ENCODE measurements at regions not wholly inside any gene's neighbourhood (a gene's known extent, or its start where the extent isn't known, plus 50 kb on each side); places are given as distances from the start of the nearest gene placed in this dataset.

GRCh38 chr1:30514137-30514654 is 209.2 kb downstream of the MATN1 start:
- no peak for DNase-seq (ENCODE audit: low read depth)

GRCh38 chr1:30513396-30514136 is 209.8 kb downstream of the MATN1 start:
- DNase-seq (ENCODE audit: low read depth): no peak

GRCh38 chr1:30512914-30513265 is 210.5 kb downstream of the MATN1 start:
- no peak for DNase-seq (ENCODE audit: low read depth)

- DNase-seq (ENCODE audit: low read depth): no peak
These were observed 211.1 kb downstream of the MATN1 start for GRCh38 chr1:30511991-30512913.

GRCh38 chr1:30511563-30511962 is 211.8 kb downstream of the MATN1 start:
- no peak for DNase-seq (ENCODE audit: low read depth)

GRCh38 chr1:30511106-30511505 is 212.3 kb downstream of the MATN1 start:
- DNase-seq (ENCODE audit: low read depth): no peak

- no peak for DNase-seq (ENCODE audit: low read depth)
These were observed 213.7 kb downstream of the MATN1 start for GRCh38 chr1:30509670-30510069.

- DNase-seq (ENCODE audit: low read depth): no peak
These were observed 214.8 kb downstream of the MATN1 start for GRCh38 chr1:30508611-30509010.

- DNase-seq (ENCODE audit: low read depth): no peak
These were observed 215.3 kb downstream of the MATN1 start for GRCh38 chr1:30508175-30508448.

GRCh38 chr1:30507401-30508174 is 215.8 kb downstream of the MATN1 start:
- no peak for DNase-seq (ENCODE audit: low read depth)

GRCh38 chr1:30507016-30507312 is 216.4 kb downstream of the MATN1 start:
- DNase-seq (ENCODE audit: low read depth): no peak

GRCh38 chr1:30506291-30507015 is 216.9 kb downstream of the MATN1 start:
- no peak for DNase-seq (ENCODE audit: low read depth)

- no peak for DNase-seq (ENCODE audit: low read depth)
These were observed 217.5 kb downstream of the MATN1 start for GRCh38 chr1:30505853-30506252.

- no peak for DNase-seq (ENCODE audit: low read depth)
These were observed 230.9 kb downstream of the MATN1 start for GRCh38 chr1:30492451-30492850.

- DNase-seq (ENCODE audit: low read depth): no peak
These were observed 231.6 kb downstream of the MATN1 start for GRCh38 chr1:30491831-30492230.

GRCh38 chr1:30490554-30491053 is 232.8 kb downstream of the MATN1 start:
- DNase-seq (ENCODE audit: low read depth): no peak

GRCh38 chr1:30489737-30490389 is 233.5 kb downstream of the MATN1 start:
- DNase-seq (ENCODE audit: low read depth): no peak

- no peak for DNase-seq (ENCODE audit: low read depth)
These were observed 235.0 kb downstream of the MATN1 start for GRCh38 chr1:30488324-30488913.

GRCh38 chr1:30487042-30487441 is 236.3 kb downstream of the MATN1 start:
- DNase-seq (ENCODE audit: low read depth): no peak

- DNase-seq (ENCODE audit: low read depth): no peak
These were observed 238.3 kb downstream of the MATN1 start for GRCh38 chr1:30485072-30485471.

- no peak for DNase-seq (ENCODE audit: low read depth)
These were observed 238.7 kb downstream of the MATN1 start for GRCh38 chr1:30484668-30485067.
